ENCODE measurements at regions not wholly inside any gene's neighbourhood (a gene's known extent, or its start where the extent isn't known, plus 50 kb on each side); places are given as distances from the start of the nearest gene placed in this dataset.

DNA sequence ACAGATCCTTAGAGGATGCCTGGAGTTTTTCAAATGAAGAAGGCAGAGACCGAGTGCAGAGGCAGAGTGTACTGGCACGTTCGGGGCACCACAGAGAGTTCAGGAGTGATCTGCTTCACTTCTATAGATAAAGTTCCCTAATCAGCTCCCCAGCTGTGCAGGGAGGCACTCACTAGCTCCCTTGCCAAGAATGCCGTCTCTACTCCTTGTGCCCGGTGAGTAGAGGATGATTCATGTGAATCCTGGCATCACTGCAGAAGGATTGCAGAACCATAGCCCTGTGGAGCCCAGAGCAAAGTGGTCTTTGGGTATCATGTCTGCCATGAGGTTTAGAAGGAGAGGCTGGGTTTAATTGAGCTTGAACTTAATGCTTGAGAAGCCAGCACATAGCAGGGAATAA, 510.1 kb upstream of the RAB6C start:
- H3K4me1 ChIP-seq (ENCODE audit: insufficient read depth, low read length), result no peaks in the 10 kb centered on the region
- H3K4me3 ChIP-seq (ENCODE audit: low read length), result no peak overlapping the region
- H3K36me3 ChIP-seq (ENCODE audit: insufficient read depth, low read length), result no peaks in the 10 kb centered on the region
- no peak overlapping the region for H2AFZ ChIP-seq (ENCODE audit: low read depth, low read length)
- no peaks in the 10 kb centered on the region for H3K9me3 ChIP-seq (ENCODE audit: low read length)
- no peaks in the 10 kb centered on the region for H3K27me3 ChIP-seq (ENCODE audit: insufficient read depth, low read length)

DNA sequence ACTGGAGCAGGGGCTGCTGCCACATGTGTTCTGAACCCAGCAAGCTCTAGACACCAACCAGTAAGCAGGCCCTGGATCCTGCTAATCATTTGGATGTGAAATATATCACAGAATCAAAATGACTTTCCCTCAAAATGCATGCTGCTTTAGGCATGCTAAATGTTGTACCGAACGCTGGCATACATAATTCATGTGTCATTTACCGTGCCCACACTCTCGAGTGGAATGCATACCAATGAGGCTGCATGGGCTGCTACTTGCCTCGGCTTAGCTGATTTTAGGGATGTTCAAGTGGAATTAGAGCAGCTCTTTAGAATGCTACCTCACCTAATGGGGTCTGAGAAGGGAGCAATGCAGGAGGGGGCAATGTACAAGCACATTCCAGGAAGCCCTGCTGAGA, 509.6 kb upstream of the RAB6C start:
- Histone ChIP-seq H3K27me3 (ENCODE audit: insufficient read depth, low read length) (no peaks in the 10 kb centered on the region), H3K4me1 (ENCODE audit: insufficient read depth, low read length) (no peaks in the 10 kb centered on the region), H3K4me3 (ENCODE audit: low read length) (no peak overlapping the region), H2AFZ (ENCODE audit: low read depth, low read length) (no peak overlapping the region), H3K9me3 (ENCODE audit: low read length) (no peaks in the 10 kb centered on the region), H3K36me3 (ENCODE audit: insufficient read depth, low read length) (no peaks in the 10 kb centered on the region)

- Histone ChIP-seq H3K9me3 (ENCODE audit: low read length) (no peaks in the 10 kb centered on the region), H2AFZ (ENCODE audit: low read depth, low read length) (no peak overlapping the region), H3K4me3 (ENCODE audit: low read length) (no peak overlapping the region), H3K27me3 (ENCODE audit: insufficient read depth, low read length) (no peaks in the 10 kb centered on the region), H3K4me1 (ENCODE audit: insufficient read depth, low read length) (no peaks in the 10 kb centered on the region), H3K36me3 (ENCODE audit: insufficient read depth, low read length) (no peaks in the 10 kb centered on the region)
These were observed 500.5 kb upstream of the RAB6C start for GRCh38 chr2:129478902-129479517.

GRCh38 chr2:129479892-129480291, 499.6 kb upstream of the RAB6C start:
- Histone ChIP-seq H3K27me3 (ENCODE audit: insufficient read depth, low read length) (no peaks in the 10 kb centered on the region), H2AFZ (ENCODE audit: low read depth, low read length) (no peak overlapping the region), H3K4me1 (ENCODE audit: insufficient read depth, low read length) (peaks cover 2% of the 10 kb centered on the region), H3K9me3 (ENCODE audit: low read length) (no peaks in the 10 kb centered on the region), H3K36me3 (ENCODE audit: insufficient read depth, low read length) (no peaks in the 10 kb centered on the region), H3K4me3 (ENCODE audit: low read length) (no peak overlapping the region)

DNA sequence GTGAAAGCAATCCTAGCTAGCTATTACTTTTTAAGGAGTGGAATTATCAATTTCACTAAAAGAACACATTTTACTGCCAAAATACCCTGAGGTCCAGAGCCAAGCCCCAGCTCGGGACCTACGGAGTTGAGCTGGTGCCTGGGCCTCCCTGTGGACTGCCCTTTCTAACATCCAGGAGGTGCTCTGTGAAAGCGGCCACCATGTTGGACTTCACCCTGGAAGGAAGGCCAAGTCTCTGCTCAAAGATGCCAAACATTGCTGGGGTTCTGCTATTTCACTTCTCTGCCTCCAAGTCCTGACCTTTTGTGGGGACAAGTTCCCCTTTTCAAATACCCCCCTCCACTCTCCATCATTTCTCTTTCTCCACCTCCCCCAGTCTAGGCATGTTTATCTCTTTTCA, 498.7 kb upstream of the RAB6C start:
- Histone ChIP-seq H3K4me1 (ENCODE audit: insufficient read depth, low read length) (peaks cover 10% of the 10 kb centered on the region), H3K4me3 (ENCODE audit: low read length) (no peak overlapping the region), H3K36me3 (ENCODE audit: insufficient read depth, low read length) (no peaks in the 10 kb centered on the region), H3K9me3 (ENCODE audit: low read length) (no peaks in the 10 kb centered on the region), H3K27me3 (ENCODE audit: insufficient read depth, low read length) (no peaks in the 10 kb centered on the region), H2AFZ (ENCODE audit: low read depth, low read length) (no peak overlapping the region)

- Histone ChIP-seq H3K4me3 (ENCODE audit: low read length) (no peak overlapping the region), H3K4me1 (ENCODE audit: insufficient read depth, low read length) (peaks cover 18% of the 10 kb centered on the region), H2AFZ (ENCODE audit: low read depth, low read length) (no peak overlapping the region), H3K27me3 (ENCODE audit: insufficient read depth, low read length) (no peaks in the 10 kb centered on the region), H3K36me3 (ENCODE audit: insufficient read depth, low read length) (no peaks in the 10 kb centered on the region), H3K9me3 (ENCODE audit: low read length) (no peaks in the 10 kb centered on the region)
These were observed 497.9 kb upstream of the RAB6C start for GRCh38 chr2:129481306-129482219.

DNA sequence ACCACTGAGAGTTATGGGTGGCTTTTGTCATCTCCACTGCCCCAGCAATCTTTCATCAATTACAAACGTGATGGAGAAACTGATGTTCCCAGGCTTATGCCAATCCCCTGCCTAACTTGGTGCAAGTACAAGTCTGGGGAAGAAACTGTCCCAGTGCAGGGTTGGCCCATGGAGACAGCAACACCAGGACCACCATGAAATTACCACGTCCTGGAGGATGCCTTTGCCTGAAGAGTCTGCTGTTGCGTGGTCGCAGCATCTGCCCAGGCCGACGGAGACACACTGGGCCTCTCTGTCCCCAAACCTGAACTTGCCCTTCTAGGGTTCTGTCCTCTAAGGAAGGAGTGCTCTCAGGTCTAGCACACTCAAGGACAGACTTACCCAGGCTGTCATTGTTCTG, 496.8 kb upstream of the RAB6C start:
- H3K4me3 ChIP-seq (ENCODE audit: low read length), result no peak overlapping the region
- no peak overlapping the region for H2AFZ ChIP-seq (ENCODE audit: low read depth, low read length)

GRCh38 chr2:129483366-129483765, 496.1 kb upstream of the RAB6C start:
- H3K4me1 ChIP-seq (ENCODE audit: insufficient read depth, low read length), result peaks cover 18% of the 10 kb centered on the region
- H3K9me3 ChIP-seq (ENCODE audit: low read length), result no peaks in the 10 kb centered on the region
- H3K27me3 ChIP-seq (ENCODE audit: insufficient read depth, low read length), result no peaks in the 10 kb centered on the region
- no peak overlapping the region for H3K4me3 ChIP-seq (ENCODE audit: low read length)
- no peaks in the 10 kb centered on the region for H3K36me3 ChIP-seq (ENCODE audit: insufficient read depth, low read length)
- H2AFZ ChIP-seq (ENCODE audit: low read depth, low read length), result no peak overlapping the region

More for the DNA sequence above, 496.8 kb upstream of the RAB6C start:
- Histone ChIP-seq H3K36me3 (ENCODE audit: insufficient read depth, low read length) (no peaks in the 10 kb centered on the region), H3K9me3 (ENCODE audit: low read length) (no peaks in the 10 kb centered on the region), H3K4me1 (ENCODE audit: insufficient read depth, low read length) (peaks cover 18% of the 10 kb centered on the region), H3K27me3 (ENCODE audit: insufficient read depth, low read length) (no peaks in the 10 kb centered on the region)

DNA sequence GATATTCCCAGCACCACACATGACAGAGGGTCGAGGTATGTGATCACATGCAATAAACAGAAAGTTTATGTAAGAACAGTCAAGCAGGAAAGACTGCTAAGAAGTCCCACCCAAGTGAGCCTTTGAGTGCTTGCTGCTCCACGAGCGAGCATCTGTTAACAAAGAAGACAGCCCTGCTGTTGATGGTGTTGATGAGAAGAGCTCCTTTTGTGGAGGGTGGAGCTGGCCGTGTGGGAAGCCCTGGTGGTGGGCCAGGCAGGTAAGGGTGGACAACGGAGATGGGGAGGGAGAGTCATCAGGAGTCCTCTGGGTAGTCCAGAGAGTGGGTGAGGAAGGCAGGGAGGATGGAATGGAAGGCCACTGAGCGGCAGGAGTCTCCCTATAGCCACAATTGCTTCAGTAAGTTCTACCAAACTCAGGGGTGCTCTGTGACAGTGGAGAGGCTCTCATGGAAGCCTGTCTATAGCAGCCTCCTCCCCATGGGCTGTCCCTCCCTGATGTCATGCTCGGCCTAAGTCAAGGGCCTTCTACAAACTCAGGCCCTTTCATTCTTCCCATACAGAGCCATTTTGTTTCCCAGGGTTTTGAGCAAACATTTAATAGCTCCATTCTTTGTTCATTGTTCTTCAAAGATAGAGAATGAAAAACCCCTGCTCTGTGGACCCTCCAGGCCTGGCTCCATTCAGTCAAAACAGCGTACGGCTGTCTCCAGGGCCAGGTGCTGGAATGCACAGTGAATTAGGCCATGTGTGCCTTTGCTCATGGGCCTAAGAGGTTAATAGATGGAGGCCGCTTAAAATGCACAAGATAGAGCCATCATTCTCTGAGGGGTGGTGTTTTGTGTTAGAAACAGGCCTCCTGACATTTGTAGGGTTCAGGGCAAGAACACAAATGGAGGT, 494.2 kb upstream of the RAB6C start:
- Histone ChIP-seq H2AFZ (ENCODE audit: low read depth, low read length) (no peak overlapping the region), H3K9me3 (ENCODE audit: low read length) (no peaks in the 10 kb centered on the region), H3K36me3 (ENCODE audit: insufficient read depth, low read length) (no peaks in the 10 kb centered on the region), H3K4me3 (ENCODE audit: low read length) (no peak overlapping the region), H3K27me3 (ENCODE audit: insufficient read depth, low read length) (no peaks in the 10 kb centered on the region), H3K4me1 (ENCODE audit: insufficient read depth, low read length) (peaks cover 18% of the 10 kb centered on the region)

DNA sequence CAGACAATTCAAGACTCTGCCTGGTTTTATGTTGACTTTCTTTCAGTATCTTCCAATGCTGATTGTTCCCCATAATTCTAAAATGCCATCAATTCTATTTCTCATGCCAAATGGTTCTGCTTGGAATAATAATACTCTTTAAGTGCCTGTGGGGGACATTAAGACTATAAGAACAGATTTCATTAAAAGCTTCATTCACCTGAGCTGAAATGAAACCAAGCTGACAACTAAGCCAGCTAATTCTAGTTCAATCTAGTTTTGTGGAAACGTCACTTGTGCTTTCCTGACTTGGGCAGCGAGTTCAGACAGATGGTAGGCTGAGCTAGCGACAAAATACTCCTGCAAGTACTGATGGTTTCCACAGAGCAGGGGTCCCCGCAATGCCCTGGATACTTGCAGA, 491.1 kb upstream of the RAB6C start:
- Histone ChIP-seq H3K36me3 (ENCODE audit: insufficient read depth, low read length) (no peaks in the 10 kb centered on the region), H3K4me1 (ENCODE audit: insufficient read depth, low read length) (peaks cover 18% of the 10 kb centered on the region), H3K4me3 (ENCODE audit: low read length) (no peak overlapping the region)

GRCh38 chr2:129490641-129491040, 488.8 kb upstream of the RAB6C start:
- H3K4me3 ChIP-seq (ENCODE audit: low read length), result no peak overlapping the region
- H3K27me3 ChIP-seq (ENCODE audit: insufficient read depth, low read length), result no peaks in the 10 kb centered on the region
- H2AFZ ChIP-seq (ENCODE audit: low read depth, low read length), result no peak overlapping the region
- no peaks in the 10 kb centered on the region for H3K9me3 ChIP-seq (ENCODE audit: low read length)
- H3K4me1 ChIP-seq (ENCODE audit: insufficient read depth, low read length), result peaks cover 9% of the 10 kb centered on the region
- no peaks in the 10 kb centered on the region for H3K36me3 ChIP-seq (ENCODE audit: insufficient read depth, low read length)

More for the DNA sequence above, 491.1 kb upstream of the RAB6C start:
- Histone ChIP-seq H2AFZ (ENCODE audit: low read depth, low read length) (no peak overlapping the region), H3K9me3 (ENCODE audit: low read length) (no peaks in the 10 kb centered on the region), H3K27me3 (ENCODE audit: insufficient read depth, low read length) (no peaks in the 10 kb centered on the region)

- Histone ChIP-seq H3K9me3 (ENCODE audit: low read length) (no peaks in the 10 kb centered on the region), H3K4me1 (ENCODE audit: insufficient read depth, low read length) (peaks cover 2% of the 10 kb centered on the region), H2AFZ (ENCODE audit: low read depth, low read length) (no peak overlapping the region), H3K4me3 (ENCODE audit: low read length) (no peak overlapping the region), H3K27me3 (ENCODE audit: insufficient read depth, low read length) (no peaks in the 10 kb centered on the region), H3K36me3 (ENCODE audit: insufficient read depth, low read length) (no peaks in the 10 kb centered on the region)
These were observed 488.2 kb upstream of the RAB6C start for GRCh38 chr2:129491308-129491707.

DNA sequence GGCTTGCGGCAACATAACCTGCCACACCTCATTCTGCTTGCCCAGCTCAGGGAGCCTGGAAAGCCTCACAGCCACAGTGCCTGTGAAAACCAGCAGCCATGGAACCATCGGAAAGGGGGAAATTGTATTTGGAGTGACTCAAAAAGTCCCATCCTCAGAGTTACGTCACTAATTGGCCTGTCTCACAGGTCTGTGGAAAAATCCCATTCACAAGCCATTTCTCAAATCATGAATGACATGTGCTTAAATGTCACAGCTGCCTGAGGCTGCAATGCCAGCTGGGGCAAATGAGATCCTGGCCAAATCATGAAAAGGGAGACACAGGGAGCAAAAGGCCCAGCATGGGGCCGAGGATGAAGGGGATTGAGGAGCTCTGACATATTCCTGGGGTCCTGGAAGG, 486.9 kb upstream of the RAB6C start:
- Histone ChIP-seq H3K36me3 (ENCODE audit: insufficient read depth, low read length) (no peaks in the 10 kb centered on the region), H2AFZ (ENCODE audit: low read depth, low read length) (no peak overlapping the region), H3K4me3 (ENCODE audit: low read length) (no peak overlapping the region), H3K4me1 (ENCODE audit: insufficient read depth, low read length) (no peaks in the 10 kb centered on the region), H3K27me3 (ENCODE audit: insufficient read depth, low read length) (no peaks in the 10 kb centered on the region), H3K9me3 (ENCODE audit: low read length) (no peaks in the 10 kb centered on the region)
